ENCODE measurements at regions not wholly inside any gene's neighbourhood (a gene's known extent, or its start where the extent isn't known, plus 50 kb on each side); places are given as distances from the start of the nearest gene placed in this dataset.

DNA sequence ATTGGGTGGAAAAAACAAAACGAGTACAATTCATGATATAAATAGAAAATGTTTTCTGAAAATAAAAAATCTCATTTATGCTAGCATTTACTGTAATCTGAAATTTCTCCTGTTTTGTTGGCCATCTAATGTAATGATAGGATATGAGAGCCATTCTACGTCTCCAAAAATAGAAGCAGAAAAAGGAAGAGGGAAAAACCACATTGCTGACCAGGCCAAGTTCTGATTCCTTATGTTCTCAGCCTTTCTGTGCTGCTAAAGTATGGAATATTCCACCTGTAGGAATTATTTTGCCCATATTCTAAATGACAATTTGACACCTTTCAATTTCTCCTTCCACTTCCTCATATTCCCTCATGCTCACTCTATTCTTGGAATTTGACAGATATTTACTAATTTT, 110.2 kb downstream of the TBXT start:
- in situ Hi-C loops (cut with HindIII; ENCODE audit: low sequenced_read_pairs) = no loop called here
- TF ChIP-seq, protein P1, sequence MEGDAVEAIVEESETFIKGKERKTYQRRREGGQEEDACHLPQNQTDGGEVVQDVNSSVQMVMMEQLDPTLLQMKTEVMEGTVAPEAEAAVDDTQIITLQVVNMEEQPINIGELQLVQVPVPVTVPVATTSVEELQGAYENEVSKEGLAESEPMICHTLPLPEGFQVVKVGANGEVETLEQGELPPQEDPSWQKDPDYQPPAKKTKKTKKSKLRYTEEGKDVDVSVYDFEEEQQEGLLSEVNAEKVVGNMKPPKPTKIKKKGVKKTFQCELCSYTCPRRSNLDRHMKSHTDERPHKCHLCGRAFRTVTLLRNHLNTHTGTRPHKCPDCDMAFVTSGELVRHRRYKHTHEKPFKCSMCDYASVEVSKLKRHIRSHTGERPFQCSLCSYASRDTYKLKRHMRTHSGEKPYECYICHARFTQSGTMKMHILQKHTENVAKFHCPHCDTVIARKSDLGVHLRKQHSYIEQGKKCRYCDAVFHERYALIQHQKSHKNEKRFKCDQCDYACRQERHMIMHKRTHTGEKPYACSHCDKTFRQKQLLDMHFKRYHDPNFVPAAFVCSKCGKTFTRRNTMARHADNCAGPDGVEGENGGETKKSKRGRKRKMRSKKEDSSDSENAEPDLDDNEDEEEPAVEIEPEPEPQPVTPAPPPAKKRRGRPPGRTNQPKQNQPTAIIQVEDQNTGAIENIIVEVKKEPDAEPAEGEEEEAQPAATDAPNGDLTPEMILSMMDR (IDR thresholded peaks at IDR 0.05; ENCODE audit: low read depth, low read length) = no peak
- DNase-seq (ENCODE audit: low read depth, low spot score) = no peak
- no peak overlapping the region for H3K4me3 ChIP-seq (ENCODE audit: low read depth, low read length)

DNA sequence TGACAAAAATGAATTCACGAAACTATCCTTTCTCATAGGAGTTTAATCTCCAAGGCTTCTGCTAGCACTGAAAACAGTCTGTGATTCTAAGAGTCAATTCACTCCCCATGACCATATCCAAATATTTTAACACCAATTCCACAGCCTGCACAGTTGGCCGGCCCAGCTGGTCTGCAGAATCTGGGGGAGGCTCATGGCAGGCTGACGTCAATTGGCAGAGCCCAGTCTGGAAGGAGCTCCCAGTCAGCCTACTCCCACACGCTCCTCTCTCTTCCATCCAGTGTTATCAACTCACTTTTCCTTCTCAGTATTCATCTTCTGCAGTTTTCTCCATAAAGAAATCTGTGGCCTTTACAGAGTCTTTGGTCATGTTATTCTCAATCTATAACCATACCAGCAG, 111.0 kb downstream of the TBXT start:
- peak; percentile 38 for DNase-seq (ENCODE audit: low read depth, low spot score)
- H3K4me3 ChIP-seq (ENCODE audit: low read depth, low read length) = no peak overlapping the region
- TF ChIP-seq, protein P1 (IDR thresholded peaks at IDR 0.05; ENCODE audit: low read depth, low read length) = no peak
- in situ Hi-C loops (cut with HindIII; ENCODE audit: low sequenced_read_pairs) = no loop called here

DNA sequence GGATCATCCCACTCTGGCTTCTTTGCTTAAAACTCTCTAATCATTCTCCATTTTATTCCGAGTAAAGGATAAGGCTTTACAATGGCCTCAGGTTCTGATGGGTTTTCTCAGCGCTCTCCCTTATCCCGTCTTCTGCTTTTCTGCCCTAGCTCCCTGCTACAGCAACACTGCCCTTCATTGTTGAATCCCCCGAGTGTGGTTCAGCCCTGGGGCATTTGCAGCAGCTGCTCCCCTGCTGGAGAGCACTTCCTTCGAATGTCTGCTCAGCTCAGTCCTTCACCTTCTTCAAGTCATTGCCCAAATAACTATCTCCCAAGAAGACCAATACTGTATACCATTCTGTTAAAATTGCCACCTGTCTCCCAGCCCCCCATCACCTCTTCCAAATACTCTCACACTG, 111.8 kb downstream of the TBXT start:
- in situ Hi-C loops (cut with HindIII; ENCODE audit: low sequenced_read_pairs) = no loop called here
- DNase-seq (ENCODE audit: low read depth, low spot score) = no peak
- TF ChIP-seq, protein P1 (IDR thresholded peaks at IDR 0.05; ENCODE audit: low read depth, low read length) = no peak
- H3K4me3 ChIP-seq (ENCODE audit: low read depth, low read length) = no peak overlapping the region

DNA sequence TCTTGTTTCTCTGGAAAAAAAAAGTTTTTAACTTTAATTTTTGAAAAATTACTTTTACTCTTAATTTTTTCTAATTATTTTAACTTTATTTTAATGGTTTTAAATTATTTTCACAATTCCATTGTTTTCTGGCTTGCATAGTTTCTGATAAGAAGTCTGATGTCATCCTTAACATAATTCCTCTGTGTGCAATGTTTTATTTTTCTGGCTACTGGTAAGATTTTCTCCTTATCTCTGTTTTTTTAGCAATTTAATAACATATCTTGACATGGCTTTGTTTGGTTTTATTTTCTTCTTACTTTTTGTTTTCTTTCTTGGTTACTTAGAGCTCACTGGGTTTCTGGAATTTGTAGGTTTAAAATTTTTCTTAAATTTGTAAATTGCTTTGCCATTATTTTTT, 114.8 kb downstream of the TBXT start:
- TF ChIP-seq, protein P1 (IDR thresholded peaks at IDR 0.05; ENCODE audit: low read depth, low read length) = no peak
- in situ Hi-C loops (cut with HindIII; ENCODE audit: low sequenced_read_pairs) = no loop called here
- DNase-seq (ENCODE audit: low read depth, low spot score) = no peak
- H3K4me3 ChIP-seq (ENCODE audit: low read depth, low read length) = no peak overlapping the region

DNA sequence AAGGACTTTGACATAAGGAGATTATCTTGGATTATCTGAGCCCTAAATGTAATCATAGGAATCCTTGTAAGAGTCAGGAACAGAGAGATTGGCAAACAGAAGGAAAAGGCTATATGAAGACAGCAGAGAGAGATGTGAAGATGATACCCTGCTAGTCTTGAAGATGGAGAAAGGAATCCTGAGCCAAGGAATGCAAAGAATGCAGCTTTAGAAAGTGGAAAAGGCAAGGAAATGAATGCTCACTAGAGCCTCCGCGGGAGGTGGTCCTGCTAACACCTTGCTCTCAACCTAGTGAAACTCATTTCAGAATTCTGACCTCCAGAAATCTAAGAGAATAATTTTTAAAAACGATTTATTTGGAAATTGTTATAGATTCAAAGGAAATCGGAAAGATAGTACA, 117.1 kb downstream of the TBXT start:
- no peak for DNase-seq (ENCODE audit: low read depth, low spot score)
- in situ Hi-C loops (cut with HindIII; ENCODE audit: low sequenced_read_pairs) = no loop called here
- TF ChIP-seq, protein P1 (IDR thresholded peaks at IDR 0.05; ENCODE audit: low read depth, low read length) = no peak
- no peak overlapping the region for H3K4me3 ChIP-seq (ENCODE audit: low read depth, low read length)

DNA sequence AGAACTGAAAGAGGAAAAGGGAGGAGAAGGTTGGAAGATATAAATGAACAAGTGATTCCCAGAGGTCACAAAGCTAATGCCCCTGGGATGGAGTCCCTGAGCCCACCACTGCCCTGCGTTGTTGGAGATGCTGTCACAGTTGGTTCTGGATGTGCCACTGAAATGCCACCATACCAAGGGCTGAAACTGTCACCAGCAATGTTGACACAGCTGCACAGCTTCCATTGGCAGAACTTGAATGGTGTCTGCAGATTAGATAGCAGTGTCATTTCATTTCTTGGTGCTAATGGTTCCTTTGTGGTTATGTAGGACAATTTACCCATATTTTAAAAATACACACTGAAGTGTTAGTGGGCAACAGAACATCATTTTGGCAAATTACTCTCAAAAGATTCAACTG, 120.7 kb downstream of the TBXT start:
- TF ChIP-seq, protein P1 (IDR thresholded peaks at IDR 0.05; ENCODE audit: low read depth, low read length) = no peak
- in situ Hi-C loops (cut with HindIII; ENCODE audit: low sequenced_read_pairs) = no loop called here
- H3K4me3 ChIP-seq (ENCODE audit: low read depth, low read length) = no peak overlapping the region
- DNase-seq (ENCODE audit: low read depth, low spot score) = no peak

DNA sequence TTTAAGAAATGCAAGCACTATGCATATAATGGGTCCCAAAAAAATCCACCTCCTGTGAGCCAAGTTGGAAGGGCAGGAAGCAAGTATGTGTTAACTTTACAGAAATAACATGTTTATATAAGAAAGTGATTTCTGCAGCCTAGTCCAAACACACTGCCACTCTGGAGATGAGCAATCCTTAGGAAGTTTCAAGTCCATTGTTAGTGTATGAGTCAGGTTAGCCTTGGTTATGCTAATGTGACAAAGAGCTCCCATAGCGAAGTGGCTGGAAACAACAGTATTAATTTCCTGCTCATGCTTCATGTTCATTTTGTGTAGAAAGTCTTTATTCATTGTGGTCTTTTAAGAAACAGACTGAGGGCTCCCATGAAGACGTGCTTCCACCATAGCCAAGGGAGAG, 121.4 kb downstream of the TBXT start:
- H3K4me3 ChIP-seq (ENCODE audit: low read depth, low read length) = no peak overlapping the region
- TF ChIP-seq, protein P1 (IDR thresholded peaks at IDR 0.05; ENCODE audit: low read depth, low read length) = no peak
- DNase-seq (ENCODE audit: low read depth, low spot score) = peak; percentile 96
- in situ Hi-C loops (cut with HindIII; ENCODE audit: low sequenced_read_pairs) = no loop called here
